Astrocyte (in vitro differentiated cells and primary cell): ENCODE measurements at regions not wholly inside any gene's neighbourhood (a gene's known extent, or its start where the extent isn't known, plus 50 kb on each side); places are given as distances from the start of the nearest gene placed in this dataset.
"Not testable (repeated sequence)": the region's sequence is repeated elsewhere in the genome, so short reads cannot be mapped to it uniquely, and the experiment has no call there.

Experiments
- DNase-seq: peaks from one replicate; pipeline ENCODE4 v3.0.0-alpha.2; 2010; ENCODE audit warnings: low read depth
- FAIRE-seq: peaks from 2 replicates; lab custom pipeline; 2011; peaks lifted over from hg19 to GRCh38; lab: Jason Lieb, UNC
- H2AFZ ChIP-seq: 2 replicates; pipeline ENCODE4 v1.6.0; 2012; ENCODE audit warnings: low read depth, low read length, inconsistent platforms
- H3K27ac ChIP-seq: 2 replicates; pipeline ENCODE4 v1.5.1; 2011; ENCODE audit warnings: low read depth, low read length, inconsistent platforms
- H3K27me3 ChIP-seq: 2 replicates; pipeline ENCODE4 v1.6.0; 2011; ENCODE audit warnings: low read length, inconsistent platforms; ENCODE audit not compliant: insufficient read depth
- H3K36me3 ChIP-seq: 2 replicates; pipeline ENCODE4 v1.5.1; 2011; ENCODE audit warnings: low read length, inconsistent platforms; ENCODE audit not compliant: insufficient read depth
- H3K4me1 ChIP-seq: 2 replicates; pipeline ENCODE4 v1.5.1; 2011; ENCODE audit warnings: low read length, inconsistent platforms; ENCODE audit not compliant: insufficient read depth
- H3K4me2 ChIP-seq: 2 replicates; pipeline ENCODE4 v1.6.0; 2012; ENCODE audit warnings: low read length, inconsistent platforms
- H3K4me3 ChIP-seq: 2 replicates; pipeline ENCODE4 v1.5.1; 2011; ENCODE audit warnings: low read depth, mild to moderate bottlenecking, low read length, inconsistent platforms; ENCODE audit not compliant: insufficient read depth
- H3K79me2 ChIP-seq: 2 replicates; pipeline ENCODE4 v1.6.0; 2012; ENCODE audit warnings: mild to moderate bottlenecking, low read length, inconsistent platforms; ENCODE audit not compliant: insufficient read depth
- H3K9ac ChIP-seq: 2 replicates; pipeline ENCODE4 v1.6.0; 2012; ENCODE audit warnings: mild to moderate bottlenecking, low read length, inconsistent platforms
- H3K9me3 ChIP-seq: 2 replicates; pipeline ENCODE4 v1.5.1; 2012; ENCODE audit warnings: low read depth, mild to moderate bottlenecking, low read length, inconsistent platforms; ENCODE audit not compliant: insufficient read depth
- H4K20me1 ChIP-seq: 2 replicates; pipeline ENCODE4 v1.6.0; 2012; ENCODE audit warnings: low read length, inconsistent platforms; ENCODE audit not compliant: insufficient read depth
- H3K27ac Mint-ChIP-seq: one replicate; pipeline ENCODE4 v1.8.0; 2021; ENCODE audit warnings: mild to moderate bottlenecking, mixed read lengths; ENCODE audit not compliant: unreplicated experiment
- H3K27me3 Mint-ChIP-seq: one replicate; pipeline ENCODE4 v1.8.0; 2021; ENCODE audit warnings: low read depth, mixed read lengths; ENCODE audit not compliant: unreplicated experiment
- H3K36me3 Mint-ChIP-seq: one replicate; pipeline ENCODE4 v1.8.0; 2021; ENCODE audit warnings: low read depth, mixed read lengths; ENCODE audit not compliant: unreplicated experiment
- H3K4me1 Mint-ChIP-seq: one replicate; pipeline ENCODE4 v1.8.0; 2021; ENCODE audit warnings: low read depth, mixed read lengths; ENCODE audit not compliant: unreplicated experiment
- H3K4me3 Mint-ChIP-seq: one replicate; pipeline ENCODE4 v1.8.0; 2021; ENCODE audit warnings: mild to moderate bottlenecking, moderate library complexity, mixed read lengths; ENCODE audit not compliant: unreplicated experiment
- H3K9me3 Mint-ChIP-seq: one replicate; pipeline ENCODE4 v1.8.0; 2021; ENCODE audit warnings: mild to moderate bottlenecking, mixed read lengths; ENCODE audit not compliant: unreplicated experiment

DNA sequence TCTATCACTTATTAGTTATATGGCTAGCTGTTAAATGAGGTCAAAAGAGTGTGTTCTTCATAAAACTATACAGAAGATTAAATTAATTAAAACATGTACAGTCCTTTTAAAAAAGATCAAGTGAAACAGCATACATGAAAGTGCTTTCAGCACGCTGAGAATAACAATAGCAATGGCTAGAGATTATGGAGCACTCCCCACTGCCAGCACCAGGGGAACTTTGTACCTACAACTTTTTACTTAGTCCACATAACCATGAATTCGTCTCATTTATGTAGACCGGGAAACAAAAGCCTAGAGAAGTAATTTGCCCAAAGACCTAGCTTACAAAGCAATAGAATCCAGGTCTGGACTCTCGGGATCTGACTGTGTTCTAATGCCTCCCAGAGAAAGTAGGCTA, 136.5 kb upstream of the PLGLB2 start:
- H3K4me1 Mint-ChIP-seq, H3K79me2 ChIP-seq, H3K27ac Mint-ChIP-seq, H3K27me3 Mint-ChIP-seq, H3K36me3 ChIP-seq, H3K9me3 Mint-ChIP-seq, H3K27ac ChIP-seq, H3K4me1 ChIP-seq, FAIRE-seq, DNase-seq, H3K9ac ChIP-seq, H4K20me1 ChIP-seq, H3K27me3 ChIP-seq, H3K9me3 ChIP-seq, H3K4me3 ChIP-seq, H3K36me3 Mint-ChIP-seq, H3K4me2 ChIP-seq, H3K4me3 Mint-ChIP-seq, H2AFZ ChIP-seq: not testable (repeated sequence)

DNA sequence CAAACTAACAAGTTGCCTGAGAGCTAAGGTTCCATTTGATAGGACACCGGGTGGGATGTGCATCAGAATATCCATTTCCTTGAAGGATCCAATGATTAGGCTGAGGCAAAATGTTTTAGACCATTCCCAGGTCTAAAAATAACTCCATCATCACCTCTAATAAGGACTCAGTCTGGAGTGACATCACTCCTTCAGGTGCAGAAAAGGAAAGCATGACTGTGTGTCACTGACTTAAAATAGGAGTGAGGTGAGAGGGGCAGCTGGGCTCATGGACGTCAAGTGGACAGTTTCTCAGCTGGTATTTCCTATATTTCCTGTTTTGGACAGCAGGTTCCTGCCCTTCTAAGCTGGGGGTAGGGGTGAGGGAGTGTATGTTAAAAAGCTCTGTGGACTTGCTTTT, 135.9 kb upstream of the PLGLB2 start:
- H4K20me1 ChIP-seq, FAIRE-seq, H3K27me3 Mint-ChIP-seq, H3K4me3 ChIP-seq, H3K36me3 ChIP-seq, H3K4me1 ChIP-seq, H3K27ac Mint-ChIP-seq, H3K4me2 ChIP-seq, DNase-seq, H3K4me3 Mint-ChIP-seq, H2AFZ ChIP-seq, H3K27me3 ChIP-seq, H3K36me3 Mint-ChIP-seq, H3K79me2 ChIP-seq, H3K4me1 Mint-ChIP-seq, H3K9me3 Mint-ChIP-seq, H3K9me3 ChIP-seq, H3K9ac ChIP-seq, H3K27ac ChIP-seq: not testable (repeated sequence)

DNA sequence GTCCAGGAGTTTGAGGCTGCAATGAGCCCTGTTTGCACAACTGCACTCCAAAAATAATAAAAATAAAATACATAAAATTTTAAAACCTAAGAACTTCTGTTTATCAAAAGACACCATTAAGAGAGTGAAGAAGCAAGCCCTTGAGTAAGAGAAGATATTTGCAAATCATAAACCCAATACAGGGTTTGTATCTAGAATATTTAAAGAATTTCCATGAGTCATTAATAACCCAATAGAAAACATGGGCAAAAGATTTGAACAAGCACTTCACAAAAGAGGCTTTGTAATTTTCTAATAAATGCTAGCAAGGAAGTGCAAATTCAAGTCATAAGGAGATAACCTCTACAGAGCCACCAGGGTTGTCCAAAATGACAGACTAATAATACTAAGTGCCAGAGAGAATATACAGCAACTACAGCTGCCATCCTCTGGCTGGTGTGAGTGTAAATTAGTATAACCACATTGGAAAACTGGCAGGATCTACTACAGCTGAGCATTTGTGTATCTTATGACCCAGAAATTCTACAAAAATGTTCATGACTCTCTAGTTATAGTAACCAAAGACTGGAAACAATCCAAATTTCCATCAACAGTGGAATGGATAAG, 133.0 kb upstream of the PLGLB2 start:
- H3K4me3 Mint-ChIP-seq, H3K36me3 Mint-ChIP-seq, H3K4me1 Mint-ChIP-seq, H3K9me3 Mint-ChIP-seq, H3K4me1 ChIP-seq, H3K79me2 ChIP-seq, H3K27ac Mint-ChIP-seq, H3K27me3 Mint-ChIP-seq, H2AFZ ChIP-seq, DNase-seq, H3K4me3 ChIP-seq, H3K4me2 ChIP-seq, H4K20me1 ChIP-seq, H3K9me3 ChIP-seq, FAIRE-seq, H3K36me3 ChIP-seq, H3K9ac ChIP-seq, H3K27ac ChIP-seq, H3K27me3 ChIP-seq: not testable (repeated sequence)

DNA sequence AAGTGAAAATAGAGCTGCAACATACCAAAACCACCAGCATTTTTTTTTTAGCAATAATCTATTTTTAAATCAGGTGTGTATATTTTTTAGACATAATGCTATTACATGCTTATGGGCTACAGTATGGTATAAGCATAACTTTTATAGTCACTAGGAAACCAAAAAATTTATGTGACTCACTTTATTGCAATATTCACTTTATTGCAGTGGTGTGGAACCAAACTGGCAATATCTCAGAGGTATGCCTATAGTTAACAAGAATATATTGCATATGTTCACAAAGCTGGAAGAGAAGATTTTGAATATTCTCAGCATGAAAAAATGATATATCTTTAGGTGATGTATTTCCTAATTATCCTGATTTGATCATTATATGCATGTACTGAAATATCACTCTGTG, 128.8 kb upstream of the PLGLB2 start:
- not testable (repeated sequence) for H3K79me2 ChIP-seq, H3K36me3 Mint-ChIP-seq, H3K27me3 Mint-ChIP-seq, DNase-seq, FAIRE-seq, H3K4me1 Mint-ChIP-seq, H3K9me3 ChIP-seq, H3K27me3 ChIP-seq, H3K9ac ChIP-seq, H3K27ac Mint-ChIP-seq, H3K4me1 ChIP-seq, H3K27ac ChIP-seq, H3K4me2 ChIP-seq, H3K9me3 Mint-ChIP-seq, H3K4me3 Mint-ChIP-seq, H4K20me1 ChIP-seq, H2AFZ ChIP-seq, H3K36me3 ChIP-seq, H3K4me3 ChIP-seq

DNA sequence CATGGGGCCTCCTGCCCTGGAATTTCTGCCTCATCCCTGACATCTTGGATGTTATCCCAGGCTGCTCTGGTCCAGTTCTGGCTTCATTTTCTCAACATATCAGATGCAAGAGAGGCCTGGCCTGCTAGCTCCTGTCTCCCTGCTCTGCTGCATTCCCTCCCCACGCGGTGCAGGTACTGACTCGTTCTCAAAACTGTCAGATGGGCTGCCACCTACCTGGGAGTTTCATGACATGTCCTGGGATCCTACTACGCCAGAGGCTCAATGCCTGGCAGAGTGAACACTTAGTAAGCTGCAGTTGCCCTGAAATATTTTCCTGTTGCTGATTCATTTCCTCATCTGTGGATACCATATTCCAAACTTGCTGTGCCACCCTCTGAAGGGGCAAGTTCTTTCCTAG, 126.7 kb upstream of the PLGLB2 start:
- not testable (repeated sequence) for H2AFZ ChIP-seq, H3K4me2 ChIP-seq, H3K27me3 ChIP-seq, H3K4me3 Mint-ChIP-seq, H4K20me1 ChIP-seq, H3K27ac Mint-ChIP-seq, H3K79me2 ChIP-seq, H3K4me1 ChIP-seq, H3K4me3 ChIP-seq, H3K4me1 Mint-ChIP-seq, H3K36me3 Mint-ChIP-seq, DNase-seq, H3K9me3 Mint-ChIP-seq, H3K27ac ChIP-seq, FAIRE-seq, H3K36me3 ChIP-seq, H3K9ac ChIP-seq, H3K27me3 Mint-ChIP-seq, H3K9me3 ChIP-seq

DNA sequence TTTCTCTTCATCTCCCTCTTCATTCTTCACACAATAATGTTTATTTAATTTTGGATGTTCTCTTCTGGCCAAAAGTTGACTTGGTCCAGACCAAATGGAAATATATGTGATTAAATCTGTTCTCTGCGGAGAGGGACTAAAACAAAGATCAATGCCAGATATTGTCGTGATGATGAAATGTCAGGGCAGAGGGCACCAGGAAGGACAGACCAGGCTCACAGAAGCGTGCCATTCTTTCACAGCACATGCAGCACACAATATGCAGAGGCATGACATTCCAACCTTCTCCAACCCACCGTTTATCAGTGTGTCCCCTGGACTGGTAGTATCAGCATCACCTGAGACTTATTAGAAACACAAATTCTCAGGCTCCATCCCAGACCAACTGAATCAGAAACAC, 125.2 kb upstream of the PLGLB2 start:
- H3K79me2 ChIP-seq, result not testable (repeated sequence)

More for the DNA sequence above, 125.2 kb upstream of the PLGLB2 start:
- not testable (repeated sequence) for H3K36me3 ChIP-seq, H3K9ac ChIP-seq, H3K36me3 Mint-ChIP-seq, DNase-seq, H3K27me3 ChIP-seq, H3K27me3 Mint-ChIP-seq, H2AFZ ChIP-seq, H3K4me2 ChIP-seq, H3K4me1 ChIP-seq, H4K20me1 ChIP-seq, FAIRE-seq, H3K27ac Mint-ChIP-seq, H3K4me1 Mint-ChIP-seq, H3K4me3 Mint-ChIP-seq, H3K9me3 Mint-ChIP-seq, H3K9me3 ChIP-seq, H3K4me3 ChIP-seq, H3K27ac ChIP-seq
